Upper lobe of left lung (tissue), 6 donors: ENCODE measurements at regions not wholly inside any gene's neighbourhood (a gene's known extent, or its start where the extent isn't known, plus 50 kb on each side); places are given as distances from the start of the nearest gene placed in this dataset.

Source experiments
- ATAC-seq, 2 donors: fragments of 200-7000 bp; cut with Tn5 transposase; one replicate each; pipeline ENCODE4 v1.9.1; 2022; ENCODE audit warnings: mild to moderate bottlenecking in 2 of 2, moderate library complexity in 2 of 2; ENCODE audit not compliant: low FRiP score in 2 of 2
- DNase-seq, 2 donors: peaks; one replicate each; pipeline ENCODE4 v3.0.0-alpha.2; 2019 to 2020
- H3K27ac ChIP-seq, 4 donors: fragments of 200-600 bp; sonication (generic); one replicate each; pipeline ENCODE4 v1.5.1; 2016 to 2019
- H3K27me3 ChIP-seq, 4 donors: fragments of 200-600 bp; sonication (generic); one replicate each; pipeline ENCODE4 v1.5.1; 2017 to 2019
- H3K36me3 ChIP-seq, 4 donors: fragments of 200-600 bp; sonication (generic); one replicate each; pipeline ENCODE4 v1.5.1; 2016 to 2019
- H3K4me1 ChIP-seq, 4 donors: fragments of 200-600 bp; sonication (generic); one replicate each; pipeline ENCODE4 v1.5.1; 2018 to 2019
- H3K4me3 ChIP-seq, 4 donors: fragments of 200-600 bp; sonication (generic); one replicate each; pipeline ENCODE4 v1.5.1; 2017 to 2019; ENCODE audit warnings: mild to moderate bottlenecking in 2 of 4, moderate library complexity in 1 of 4
- H3K9me3 ChIP-seq, 4 donors: fragments of 200-600 bp; sonication (generic); one replicate each; pipeline ENCODE4 v1.5.1; 2018 to 2019
- EP300 ChIP-seq, 4 donors: sonication (generic); formaldehyde crosslinking; IDR thresholded peaks; one replicate each; pipeline ENCODE4 v1.5.1; 2017; ENCODE audit warnings: antibody characterized with exemption in 4 of 4, control low read depth in 2 of 4
- POLR2A ChIP-seq, 4 donors: fragments of 450-650 bp; IDR thresholded peaks; one replicate each; pipeline ENCODE4 v1.5.1; 2016 to 2017; ENCODE audit warnings: antibody characterized with exemption in 4 of 4, mild to moderate bottlenecking in 2 of 4
- POLR2AphosphoS5 ChIP-seq, 2 donors: sonication (generic); formaldehyde crosslinking; IDR thresholded peaks; one replicate each; pipeline ENCODE4 v1.5.1; 2017; ENCODE audit warnings: antibody characterized with exemption in 2 of 2
- WGBS, 2 donors: methylation state at CpG; one replicate each; pipeline ENCODE4 v1.1.5; 2017 to 2018; 5-methylcytosine and 5-hydroxymethylcytosine counted together
- TF ChIP-seq, protein P1 (sequence below), 6 experiments: fragments of 450-650 bp in 4 of 6; fragments of 200-600 bp in 2 of 6; sonication (generic) in 2 of 6; IDR thresholded peaks; one replicate each; pipeline ENCODE4 v1.5.1; 2016 to 2019; ENCODE audit warnings: antibody characterized with exemption in 6 of 6
- donor health status: DM: no; HTN: no; CAD: no; lungs with moderate emphysema.
- donor health status: DM: no; HTN: yes; CAD: no; lungs with severe emphysema.

- 54 to 73% methylated on average over 2 of the region's 2 CpGs for whole genome bisulfite sequencing, 2 donors
- no peaks in the 10 kb centered on the region for H3K4me1 ChIP-seq
- ATAC-seq (no peak), DNase-seq (no peak)
- no peak overlapping the region for H3K27ac ChIP-seq
- no peak overlapping the region for H3K4me3 ChIP-seq
- TF ChIP-seq POLR2AphosphoS5 (IDR thresholded peaks at IDR 0.05) (no peak), EP300 (IDR thresholded peaks at IDR 0.05) (no peak), POLR2A (IDR thresholded peaks at IDR 0.05) (no peak)
- TF ChIP-seq, protein P1, sequence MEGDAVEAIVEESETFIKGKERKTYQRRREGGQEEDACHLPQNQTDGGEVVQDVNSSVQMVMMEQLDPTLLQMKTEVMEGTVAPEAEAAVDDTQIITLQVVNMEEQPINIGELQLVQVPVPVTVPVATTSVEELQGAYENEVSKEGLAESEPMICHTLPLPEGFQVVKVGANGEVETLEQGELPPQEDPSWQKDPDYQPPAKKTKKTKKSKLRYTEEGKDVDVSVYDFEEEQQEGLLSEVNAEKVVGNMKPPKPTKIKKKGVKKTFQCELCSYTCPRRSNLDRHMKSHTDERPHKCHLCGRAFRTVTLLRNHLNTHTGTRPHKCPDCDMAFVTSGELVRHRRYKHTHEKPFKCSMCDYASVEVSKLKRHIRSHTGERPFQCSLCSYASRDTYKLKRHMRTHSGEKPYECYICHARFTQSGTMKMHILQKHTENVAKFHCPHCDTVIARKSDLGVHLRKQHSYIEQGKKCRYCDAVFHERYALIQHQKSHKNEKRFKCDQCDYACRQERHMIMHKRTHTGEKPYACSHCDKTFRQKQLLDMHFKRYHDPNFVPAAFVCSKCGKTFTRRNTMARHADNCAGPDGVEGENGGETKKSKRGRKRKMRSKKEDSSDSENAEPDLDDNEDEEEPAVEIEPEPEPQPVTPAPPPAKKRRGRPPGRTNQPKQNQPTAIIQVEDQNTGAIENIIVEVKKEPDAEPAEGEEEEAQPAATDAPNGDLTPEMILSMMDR (IDR thresholded peaks at IDR 0.05), result no peak
- H3K9me3 ChIP-seq, result no peaks in the 10 kb centered on the region
- no peaks in the 10 kb centered on the region for H3K27me3 ChIP-seq
- H3K36me3 ChIP-seq, result no peaks in the 10 kb centered on the region
These were observed 210.3 kb downstream of the CHRM2 start for GRCh38 chr7:137078781-137079180.

GRCh38 chr7:137074391-137075030, 206.1 kb downstream of the CHRM2 start:
- Histone ChIP-seq H3K27me3 (no peaks in the 10 kb centered on the region), H3K27ac (no peak overlapping the region), H3K4me3 (no peak overlapping the region), H3K4me1 (no peaks in the 10 kb centered on the region), H3K36me3 (no peaks in the 10 kb centered on the region), H3K9me3 (no peaks in the 10 kb centered on the region)
- TF ChIP-seq POLR2AphosphoS5 (IDR thresholded peaks at IDR 0.05) (no peak), EP300 (IDR thresholded peaks at IDR 0.05) (no peak)
- DNase-seq (no peak), ATAC-seq (no peak)
- 75 to 77% methylated on average over 2 of the region's 2 CpGs for WGBS, 2 donors

GRCh38 chr7:137073571-137074325, 205.3 kb downstream of the CHRM2 start:
- 94 to 96% methylated on average over 3 of the region's 3 CpGs for WGBS, 2 donors

More at GRCh38 chr7:137073571-137074325, 205.3 kb downstream of the CHRM2 start:
- no peak for TF ChIP-seq POLR2AphosphoS5 (IDR thresholded peaks at IDR 0.05)
- TF ChIP-seq EP300 (IDR thresholded peaks at IDR 0.05), result no peak
- TF ChIP-seq, protein P1 (IDR thresholded peaks at IDR 0.05), result no peak
- TF ChIP-seq POLR2A (IDR thresholded peaks at IDR 0.05), result no peak
- H3K27ac ChIP-seq, result no peak overlapping the region
- DNase-seq (no peak), ATAC-seq (no peak)
- H3K36me3 ChIP-seq, result no peaks in the 10 kb centered on the region
- no peak overlapping the region for H3K4me3 ChIP-seq
- H3K4me1 ChIP-seq, result no peaks in the 10 kb centered on the region
- H3K27me3 ChIP-seq, result no peaks in the 10 kb centered on the region
- H3K9me3 ChIP-seq, result no peaks in the 10 kb centered on the region
